HG03175 (cell line): ENCODE measurements at regions not wholly inside any gene's neighbourhood (a gene's known extent, or its start where the extent isn't known, plus 50 kb on each side); places are given as distances from the start of the nearest gene placed in this dataset.

Source experiments
- ATAC-seq: cut with Tn5 transposase; IDR thresholded peaks from one replicate; pipeline ENCODE4 v1.9.1; 2021; ENCODE audit warnings: mild to moderate bottlenecking, moderate library complexity; ENCODE audit not compliant: unreplicated experiment

DNA sequence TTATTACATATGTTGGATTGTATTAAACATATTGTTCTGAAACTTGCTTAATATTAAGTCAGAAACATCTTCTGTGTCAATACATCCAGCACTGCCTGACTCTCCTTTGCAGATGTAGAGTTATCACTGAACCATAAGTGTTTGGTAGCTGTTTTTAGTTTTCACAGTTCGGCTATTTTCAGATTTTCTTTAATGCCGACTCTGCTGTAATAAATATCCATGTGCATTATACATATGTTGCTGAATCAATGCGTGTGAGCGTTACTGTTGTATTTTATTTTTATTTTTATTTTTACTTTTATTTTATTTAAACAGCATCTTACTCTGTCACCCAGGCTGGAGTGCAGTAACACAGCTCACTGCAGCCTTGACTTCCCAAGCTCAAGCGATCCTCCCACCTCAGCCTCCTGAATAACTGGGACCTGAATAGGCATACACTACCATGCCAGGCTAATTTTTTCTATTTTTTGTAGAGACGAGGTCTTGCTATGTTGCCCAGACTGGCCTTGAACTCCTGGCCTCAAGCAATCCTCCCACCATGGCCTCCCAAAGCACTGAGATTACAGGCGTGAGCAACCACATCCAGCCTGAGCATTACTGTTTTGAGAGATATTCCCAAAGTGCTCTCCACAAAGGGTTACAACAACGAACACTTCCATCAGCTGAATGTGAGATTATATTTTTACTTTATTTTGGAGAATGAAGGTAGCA is 50.7 kb upstream of the NOCT start:
- ATAC-seq, result no peak

DNA sequence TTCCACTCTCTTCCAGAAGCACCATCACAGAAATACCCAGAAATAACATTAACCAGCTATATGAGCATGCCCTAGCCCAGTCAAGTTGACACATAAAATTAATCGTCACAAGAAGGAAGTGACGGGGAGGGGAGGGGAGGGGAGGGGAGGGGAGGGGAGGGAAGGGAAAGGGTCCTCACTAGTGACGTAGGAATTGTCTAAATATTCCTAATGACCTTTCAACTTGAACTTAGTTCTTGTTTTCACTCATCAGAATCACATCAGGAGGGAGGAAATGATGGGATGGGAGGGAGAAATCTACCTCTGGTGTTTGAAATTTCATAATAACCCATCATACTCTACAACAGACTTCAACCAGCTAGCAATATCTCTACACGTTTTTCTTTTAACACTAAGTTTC is 52.2 kb upstream of the NOCT start:
- ATAC-seq, result no peak

DNA sequence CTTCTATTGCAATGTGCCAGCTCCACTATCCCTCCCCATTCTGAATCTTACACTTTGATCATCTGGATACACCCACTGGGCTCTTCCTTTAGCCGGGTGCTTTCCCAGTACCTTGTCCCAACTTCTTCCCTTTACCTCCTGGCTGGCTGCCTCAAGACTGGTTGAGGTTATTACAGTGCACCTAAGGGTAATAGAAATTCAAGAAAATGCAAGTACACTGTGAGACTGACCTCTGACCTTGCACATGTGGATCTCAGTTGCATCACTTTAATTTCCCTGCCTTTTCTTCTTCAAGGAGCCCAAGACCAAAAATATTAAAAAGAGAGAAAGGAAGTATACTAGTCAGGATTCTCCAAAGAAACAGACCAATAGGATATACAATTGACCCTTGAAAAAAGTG is 53.9 kb upstream of the NOCT start:
- ATAC-seq, result no peak

DNA sequence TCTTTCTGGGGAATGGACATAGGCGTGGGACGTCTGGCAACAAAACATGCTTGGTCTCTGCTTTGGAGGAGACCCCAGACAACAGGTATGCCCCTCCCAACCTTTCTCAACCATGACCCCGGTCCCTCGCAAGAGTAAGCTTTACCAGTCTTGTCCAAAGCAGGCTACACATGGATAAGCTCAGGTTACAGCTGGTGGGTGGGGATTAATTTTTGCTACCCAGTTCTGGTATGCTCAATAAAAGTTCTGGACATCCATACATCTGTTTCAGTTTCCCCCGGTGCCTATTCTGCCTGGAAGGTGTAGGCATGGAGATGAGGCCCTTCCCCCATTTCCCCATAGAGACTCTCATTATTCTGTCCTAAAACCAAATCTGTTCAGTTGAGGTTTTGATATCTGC is 54.5 kb upstream of the NOCT start:
- ATAC-seq, result no peak

DNA sequence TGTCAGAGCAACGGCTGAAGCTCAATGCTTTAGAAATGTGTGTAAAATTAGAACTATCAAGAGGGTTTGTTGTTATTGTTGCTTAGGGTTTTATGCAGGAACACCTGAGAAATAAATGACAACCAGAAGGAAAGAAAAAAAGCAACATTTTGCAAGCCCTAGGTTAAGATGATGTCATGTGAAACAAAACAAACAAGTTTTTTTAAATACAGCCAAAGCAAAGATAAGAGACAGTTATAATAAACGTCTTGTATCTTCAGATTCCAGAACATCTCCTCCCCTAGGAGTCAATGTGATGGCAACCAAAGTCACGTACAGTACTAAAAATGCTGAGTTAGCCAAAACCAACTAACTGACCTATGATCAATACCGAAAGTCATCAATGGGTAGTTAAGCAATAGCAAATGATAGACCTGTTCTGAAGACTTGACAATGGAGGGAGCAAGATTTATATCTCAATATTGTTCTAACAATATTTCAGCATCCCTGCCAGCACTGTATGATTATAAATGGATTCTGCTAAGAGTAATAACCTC is 55.3 kb upstream of the NOCT start:
- ATAC-seq, result no peak

DNA sequence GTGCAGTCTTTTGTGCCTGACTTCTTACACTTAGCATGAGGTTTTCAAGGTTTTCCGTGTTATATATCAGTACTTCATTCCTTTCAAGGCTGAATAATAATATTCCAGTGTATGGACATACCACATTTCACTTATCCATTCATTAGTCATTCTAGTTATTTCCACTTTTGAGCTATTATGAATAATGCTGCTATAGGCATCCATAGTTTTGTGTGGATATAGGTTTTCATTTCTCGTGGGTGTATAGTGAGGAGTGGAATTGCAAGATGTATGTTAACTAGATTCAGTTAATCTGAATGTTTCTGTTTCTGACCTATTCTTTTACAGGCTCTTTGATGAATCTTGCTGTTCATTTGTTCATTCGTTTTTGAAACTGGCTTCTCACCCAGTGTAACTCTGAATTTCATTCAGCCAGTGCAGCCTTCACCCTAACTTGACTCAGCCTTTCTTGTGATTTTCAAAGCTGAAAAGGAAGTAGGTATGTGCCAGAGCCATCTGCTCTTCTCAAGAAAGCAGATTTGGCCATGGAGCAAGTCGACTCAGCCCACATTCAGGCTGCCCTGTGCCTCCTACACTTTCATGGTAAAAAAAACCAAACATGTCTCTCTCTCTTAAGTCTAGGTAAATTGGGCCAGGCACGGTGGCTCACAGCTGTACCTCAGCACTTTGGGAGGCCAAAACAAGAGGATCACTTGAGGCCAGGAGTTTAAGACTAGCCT is 56.3 kb upstream of the NOCT start:
- no peak for ATAC-seq

DNA sequence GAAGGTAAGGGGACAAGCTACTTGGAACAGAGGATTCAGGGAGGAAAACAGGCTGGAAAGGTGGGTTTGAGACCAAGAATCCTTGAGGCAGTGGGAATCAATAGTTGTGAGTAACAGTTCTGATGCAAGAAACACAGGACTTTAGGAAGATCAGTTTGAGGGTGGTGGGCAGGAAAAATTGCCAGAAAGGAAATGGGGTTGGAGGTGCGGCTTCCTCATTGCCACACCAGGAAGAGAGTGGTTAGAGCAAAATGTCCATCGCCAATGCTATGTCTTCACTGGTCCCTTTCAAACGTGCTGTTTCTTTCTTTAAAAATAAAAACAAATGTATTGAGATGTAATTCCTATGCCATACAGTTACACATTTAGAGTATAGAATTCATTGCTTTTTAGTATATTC is 57.1 kb upstream of the NOCT start:
- no peak for ATAC-seq

DNA sequence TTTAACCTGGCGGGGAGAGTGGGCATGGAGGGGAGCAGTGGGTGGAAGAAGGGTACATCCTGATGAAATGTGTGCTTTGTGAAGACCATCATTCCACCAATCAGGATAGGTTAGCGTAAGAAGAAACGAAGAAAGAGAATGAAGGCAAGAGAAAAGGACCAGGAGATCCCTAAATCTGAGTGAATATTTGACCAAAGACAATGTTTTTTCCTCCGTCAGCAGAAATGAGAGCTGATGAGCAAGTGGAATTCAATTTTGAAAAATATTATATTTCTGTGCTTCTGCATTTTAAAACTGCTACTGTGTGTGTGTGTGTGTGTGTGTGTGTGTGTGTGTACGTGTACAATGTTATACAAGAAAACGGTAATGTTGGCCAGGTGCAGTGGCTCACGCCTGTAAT is 58.3 kb upstream of the NOCT start:
- no peak for ATAC-seq

DNA sequence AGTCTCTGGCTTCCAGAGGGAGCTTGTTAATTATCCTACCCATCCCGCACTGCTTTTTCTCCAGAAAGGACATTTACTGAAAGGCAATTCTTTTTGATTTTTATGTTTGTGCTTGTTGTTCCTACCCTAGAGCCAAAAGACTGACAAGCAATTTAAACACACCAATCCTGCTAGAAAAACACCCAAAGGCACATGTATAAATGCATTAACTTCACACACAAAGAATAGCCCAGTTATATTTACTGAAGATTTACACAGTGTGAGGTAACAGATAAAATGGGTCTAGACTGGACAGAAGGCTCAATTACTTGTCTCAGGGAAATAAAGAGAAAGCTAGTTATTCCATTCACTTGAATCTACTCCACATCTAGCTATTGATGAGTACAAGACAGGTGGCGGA is 61.2 kb upstream of the NOCT start:
- ATAC-seq, result no peak

DNA sequence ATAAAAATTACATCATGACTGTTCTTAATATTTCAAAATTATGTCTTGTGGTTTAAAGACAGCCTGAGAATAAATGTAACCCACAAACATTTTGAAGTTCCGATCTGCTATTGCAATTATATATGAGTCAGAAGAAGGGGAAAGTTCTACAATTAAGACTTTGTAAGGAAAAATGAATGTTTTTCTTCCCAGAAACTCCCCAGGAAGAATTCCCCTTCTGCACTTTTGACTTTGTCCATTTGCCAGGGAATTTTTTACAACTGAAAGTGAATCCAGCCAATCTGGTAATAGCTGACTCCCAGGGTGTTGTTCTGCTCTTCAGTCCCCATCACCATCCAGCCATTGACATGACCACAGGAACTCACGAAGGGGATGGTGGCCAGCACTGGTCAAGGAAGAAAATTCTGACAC is 61.6 kb upstream of the NOCT start:
- ATAC-seq, result no peak

DNA sequence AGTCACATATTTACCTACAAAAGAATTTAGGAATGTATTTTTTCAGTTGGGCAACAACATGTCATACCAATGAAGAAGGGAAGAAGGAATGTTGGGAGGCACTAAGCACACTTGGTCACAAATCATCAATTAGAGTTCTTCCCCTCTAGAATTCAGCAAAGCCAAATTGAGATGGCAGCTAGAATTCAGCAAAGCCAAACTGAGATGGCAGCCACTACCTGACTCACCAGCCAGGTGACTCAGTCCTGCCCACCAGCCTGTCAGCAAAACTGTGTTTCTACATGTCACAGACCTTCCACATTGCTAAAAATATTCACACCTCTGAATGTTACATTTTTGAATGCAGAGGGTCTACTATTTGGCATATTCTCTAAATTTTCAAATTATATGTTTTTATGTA is 63.2 kb upstream of the NOCT start:
- ATAC-seq, result no peak

DNA sequence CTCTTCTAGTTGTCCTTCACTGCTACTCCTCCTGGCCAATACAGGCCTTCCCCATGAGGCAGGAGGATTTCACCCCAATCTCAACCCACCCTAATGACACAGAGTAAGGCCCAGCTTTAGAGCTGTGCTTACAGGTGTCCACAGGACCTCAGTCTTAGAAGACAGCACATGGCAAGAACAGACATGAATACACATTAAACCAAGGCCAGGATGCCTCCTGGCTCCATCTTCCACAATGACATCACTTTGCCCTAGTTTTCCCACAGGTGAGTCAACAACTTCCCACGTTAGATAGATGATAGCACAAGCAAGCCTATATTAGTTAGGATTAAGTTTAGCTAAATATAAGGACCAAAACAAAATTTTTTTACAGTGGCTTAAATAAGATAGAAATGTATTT is 63.8 kb upstream of the NOCT start:
- no peak for ATAC-seq

DNA sequence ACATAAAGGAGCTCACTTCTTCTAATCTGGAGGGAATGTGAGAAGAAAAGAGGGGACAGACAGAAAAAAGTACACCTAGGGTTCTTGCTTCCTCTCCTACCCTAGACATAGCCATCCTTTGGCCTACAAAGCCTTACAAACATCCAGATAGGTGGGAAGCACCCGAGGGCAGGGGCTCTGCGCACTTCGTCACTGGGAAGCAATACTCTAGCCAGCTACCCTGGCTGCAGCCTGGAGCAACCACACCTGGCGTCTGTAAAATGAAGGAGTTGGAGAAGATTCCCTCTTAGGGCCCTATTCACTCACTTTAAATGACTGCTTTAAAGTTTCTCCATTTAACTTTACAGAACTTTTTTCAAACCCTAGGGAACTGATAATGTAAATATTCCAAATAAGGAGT is 65.7 kb upstream of the NOCT start:
- ATAC-seq, result no peak

DNA sequence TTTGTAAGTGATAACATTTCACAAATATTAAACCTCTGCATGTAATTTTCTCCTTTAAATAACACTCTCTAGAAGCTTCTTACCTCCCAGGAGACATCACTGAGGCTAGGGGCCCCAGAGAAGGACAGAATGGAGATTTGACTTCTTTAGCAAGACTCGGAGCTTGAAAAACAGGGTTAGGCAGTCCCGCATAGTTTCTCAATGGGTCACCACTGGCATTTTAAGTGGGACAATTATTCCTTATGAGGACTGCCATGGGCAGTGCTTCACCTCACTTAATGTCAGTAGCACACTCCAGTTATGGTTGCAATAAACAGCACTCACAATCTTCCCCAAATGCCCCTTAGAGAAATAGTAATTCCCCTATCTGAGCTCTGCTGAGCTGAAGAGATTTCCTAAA is 66.7 kb upstream of the NOCT start:
- ATAC-seq, result no peak

DNA sequence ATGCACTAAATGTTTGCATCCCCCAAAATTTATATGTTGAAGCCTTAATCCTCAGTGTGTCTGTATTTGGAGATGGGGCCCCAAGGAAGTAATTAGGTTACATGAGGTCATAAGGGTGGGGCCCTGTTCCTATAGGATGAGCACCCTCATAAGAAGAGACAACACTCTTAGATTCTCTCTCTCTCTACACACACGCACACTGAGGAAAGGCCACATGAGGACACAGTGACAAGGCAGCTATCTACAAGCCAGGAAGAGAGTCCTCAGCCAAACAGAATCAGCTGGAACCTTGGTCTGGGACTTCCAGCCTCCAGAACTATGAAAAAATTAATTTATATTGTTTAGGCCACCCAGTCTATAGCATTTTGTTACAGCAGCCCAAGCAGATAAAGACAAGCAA is 69.3 kb upstream of the NOCT start:
- ATAC-seq, result no peak

DNA sequence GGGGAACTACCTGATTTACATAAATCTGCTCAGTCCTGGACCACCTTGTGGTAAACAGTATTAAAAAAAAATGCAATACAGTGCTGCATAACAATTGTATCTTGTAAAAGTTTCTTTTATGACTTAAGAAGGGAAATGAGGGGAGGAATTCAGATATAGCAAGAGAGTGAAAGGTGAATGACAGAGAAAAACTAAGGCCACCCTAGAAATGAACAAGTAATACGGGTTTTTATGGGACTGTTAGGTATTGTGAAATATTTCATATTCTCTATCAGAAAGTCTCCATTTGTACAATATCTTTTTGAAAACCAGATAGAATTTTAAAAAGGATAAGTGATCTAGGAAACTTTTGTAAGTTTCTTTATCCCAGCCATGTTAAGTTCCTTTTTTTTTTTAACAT is 69.7 kb upstream of the NOCT start:
- ATAC-seq, result no peak

DNA sequence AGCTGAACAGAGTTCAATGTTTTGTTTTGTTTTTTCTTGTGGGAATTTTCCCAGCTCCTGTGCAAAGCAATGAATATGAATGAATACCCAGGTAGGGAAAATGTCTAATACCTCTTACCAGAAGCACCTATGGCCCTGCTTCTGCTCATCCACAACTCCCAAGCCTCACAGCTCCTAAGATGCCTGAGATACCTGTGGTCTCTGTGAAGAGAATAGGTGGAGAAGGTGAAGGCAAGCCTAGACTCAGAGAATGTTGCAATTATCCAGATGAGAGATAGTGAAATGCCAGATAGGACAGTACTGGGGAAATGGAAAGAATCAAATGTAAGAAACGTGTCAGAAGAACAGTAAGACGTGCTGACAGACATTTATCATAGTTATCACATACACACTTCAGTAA is 70.2 kb upstream of the NOCT start:
- no peak for ATAC-seq

DNA sequence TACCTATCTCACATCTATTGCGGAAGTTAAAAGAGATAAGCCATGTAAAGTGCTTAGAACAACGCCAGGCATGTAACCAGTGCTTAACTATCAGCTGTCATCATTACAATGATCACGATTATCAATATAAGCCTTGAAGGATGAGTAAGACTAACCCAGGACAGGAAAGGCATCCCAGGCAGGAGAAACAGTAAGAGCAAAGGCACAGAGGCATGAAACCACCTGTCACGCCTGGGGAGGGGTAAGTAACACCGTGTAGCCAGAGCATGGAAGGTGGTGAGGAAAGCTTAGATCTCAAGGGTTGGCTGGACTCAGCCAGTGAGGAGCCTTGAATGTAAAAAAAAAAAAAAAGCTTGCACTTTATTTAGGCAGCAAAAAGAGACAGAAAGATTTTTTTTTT is 71.7 kb upstream of the NOCT start:
- ATAC-seq, result no peak

DNA sequence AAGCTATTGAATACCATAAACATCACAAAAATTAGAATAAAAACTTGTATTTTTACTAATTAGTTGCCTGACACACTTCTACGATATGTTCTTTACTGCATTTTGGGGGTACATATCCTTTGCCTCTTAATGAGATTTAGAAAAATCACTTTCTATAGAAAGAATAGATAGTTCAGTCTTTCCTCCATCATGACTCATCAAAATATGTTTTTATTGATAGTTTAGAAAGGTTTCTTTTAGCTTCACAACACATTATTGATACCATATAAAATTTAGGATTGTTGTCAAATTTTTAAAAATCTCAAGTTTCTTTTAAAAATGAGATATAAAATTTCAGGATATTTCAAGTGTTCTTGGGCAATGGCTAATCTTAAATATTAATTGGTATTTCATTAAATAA is 74.5 kb upstream of the NOCT start:
- ATAC-seq, result no peak

DNA sequence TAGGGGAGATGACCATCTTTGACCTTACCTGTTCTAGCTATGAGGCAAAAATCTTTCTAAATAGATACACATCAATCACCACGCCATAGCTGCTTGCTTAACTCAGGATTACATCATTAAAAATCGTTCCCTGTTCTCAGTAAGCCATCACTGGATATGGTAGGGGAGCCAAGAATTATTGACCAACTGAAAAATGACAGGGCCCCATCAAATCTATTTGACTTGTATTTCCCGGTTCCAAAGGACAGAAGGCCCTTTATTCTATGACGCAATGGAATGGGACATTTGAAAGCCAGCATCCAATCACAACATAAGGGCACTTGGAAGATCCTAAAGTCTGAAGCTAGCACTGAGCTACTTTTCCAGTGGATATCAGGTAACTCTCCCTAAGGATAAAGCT is 75.6 kb upstream of the NOCT start:
- no peak for ATAC-seq

DNA sequence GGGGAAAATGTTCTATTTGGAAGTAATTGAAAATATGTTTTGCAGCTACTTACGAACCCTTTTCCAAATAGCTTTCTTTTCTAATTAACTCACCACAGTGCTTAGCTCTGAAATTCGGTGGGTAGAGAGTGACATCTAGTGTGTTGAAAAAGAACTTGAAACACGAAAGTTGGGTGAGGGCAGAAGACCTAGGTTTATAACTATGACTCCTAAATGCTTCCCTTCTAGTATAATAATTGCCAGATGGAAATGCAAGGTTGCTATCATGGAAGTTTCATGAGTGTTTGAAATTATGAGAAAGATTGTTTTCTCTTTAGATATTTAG is 77.3 kb upstream of the NOCT start:
- peak; percentile 69 for ATAC-seq

DNA sequence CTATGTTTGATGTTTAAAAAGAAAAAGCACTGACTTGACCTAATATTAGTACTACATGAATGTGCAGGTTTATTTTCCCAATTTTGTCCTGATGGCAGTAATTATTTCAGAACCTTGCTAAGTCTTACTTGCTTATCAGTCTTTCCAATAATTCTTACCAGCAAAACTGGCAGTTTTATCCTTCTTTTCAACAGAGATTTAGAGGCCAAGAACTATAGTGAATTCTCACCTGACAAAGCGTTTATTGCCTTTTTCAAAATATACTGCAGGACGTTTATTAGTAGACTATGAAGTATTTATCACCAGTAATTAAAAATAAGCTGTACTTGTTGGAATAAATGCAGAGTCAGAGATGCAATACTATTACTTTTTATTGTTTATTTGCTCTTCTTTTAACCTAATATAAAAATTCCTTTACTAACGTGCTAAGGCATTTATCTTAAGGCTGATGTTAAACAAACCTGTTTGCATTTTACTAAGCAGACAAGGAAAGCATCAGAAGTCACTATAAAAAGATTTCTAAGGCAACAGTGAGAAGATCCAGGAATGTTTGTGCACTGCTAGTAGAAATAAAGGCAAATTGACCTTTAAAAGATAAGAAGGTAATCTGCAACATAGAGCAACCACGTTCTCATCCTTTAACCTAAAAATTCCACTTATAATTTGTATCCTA is 80.3 kb upstream of the NOCT start:
- ATAC-seq, result no peak
